ENCODE measurements at regions not wholly inside any gene's neighbourhood (a gene's known extent, or its start where the extent isn't known, plus 50 kb on each side); places are given as distances from the start of the nearest gene placed in this dataset.

DNA sequence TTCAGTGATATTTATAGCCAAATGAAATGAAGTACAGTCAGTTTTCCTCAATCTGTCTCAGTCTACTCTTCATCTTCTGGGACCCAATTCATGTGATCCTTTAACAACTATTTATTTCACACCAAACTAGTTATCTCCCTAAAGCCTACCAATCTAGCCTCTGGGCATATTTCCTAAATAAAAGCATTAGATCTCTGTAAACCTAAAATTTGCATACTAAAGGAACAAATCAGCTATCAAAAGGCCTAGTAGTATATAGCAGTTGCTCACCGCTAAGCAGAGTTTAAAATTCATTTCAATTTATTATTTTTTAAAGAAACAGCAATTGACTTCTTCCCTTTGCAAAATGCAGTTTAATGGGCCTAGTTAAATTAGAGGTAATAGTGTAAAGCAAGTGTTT lies 280.2 kb downstream of the ZEB2 start:
- Mint-ChIP-seq H3K27ac (no peak overlapping the region), H3K36me3 (no peaks in the 10 kb centered on the region), H3K9me3 (peaks cover 4% of the 10 kb centered on the region), H3K4me3 (no peak overlapping the region), H3K4me1 (peaks cover 9% of the 10 kb centered on the region), H3K27me3 (no peaks in the 10 kb centered on the region)

DNA sequence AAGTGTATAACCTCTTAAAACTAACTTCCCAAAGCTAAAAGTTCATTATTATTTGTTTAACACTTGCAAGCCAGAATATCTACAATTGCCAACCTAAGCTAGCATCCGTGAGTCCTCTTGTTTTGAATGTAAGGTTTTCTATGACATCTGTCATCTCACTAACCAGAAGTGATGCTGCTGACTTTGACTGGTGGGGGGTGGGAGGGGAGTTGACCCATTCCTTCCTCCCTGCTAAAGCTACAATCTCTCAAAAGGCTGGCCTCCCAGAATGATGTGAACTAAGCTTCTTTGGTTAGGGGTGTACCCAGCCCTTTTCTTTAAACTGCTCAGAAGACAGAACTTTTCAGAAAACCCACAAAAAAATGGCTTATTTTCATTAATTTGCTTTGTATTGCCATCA lies 280.6 kb downstream of the ZEB2 start:
- Mint-ChIP-seq H3K36me3 (no peaks in the 10 kb centered on the region), H3K9me3 (peaks cover 4% of the 10 kb centered on the region), H3K27me3 (no peaks in the 10 kb centered on the region), H3K27ac (no peak overlapping the region), H3K4me3 (no peak overlapping the region), H3K4me1 (peaks cover 9% of the 10 kb centered on the region)

DNA sequence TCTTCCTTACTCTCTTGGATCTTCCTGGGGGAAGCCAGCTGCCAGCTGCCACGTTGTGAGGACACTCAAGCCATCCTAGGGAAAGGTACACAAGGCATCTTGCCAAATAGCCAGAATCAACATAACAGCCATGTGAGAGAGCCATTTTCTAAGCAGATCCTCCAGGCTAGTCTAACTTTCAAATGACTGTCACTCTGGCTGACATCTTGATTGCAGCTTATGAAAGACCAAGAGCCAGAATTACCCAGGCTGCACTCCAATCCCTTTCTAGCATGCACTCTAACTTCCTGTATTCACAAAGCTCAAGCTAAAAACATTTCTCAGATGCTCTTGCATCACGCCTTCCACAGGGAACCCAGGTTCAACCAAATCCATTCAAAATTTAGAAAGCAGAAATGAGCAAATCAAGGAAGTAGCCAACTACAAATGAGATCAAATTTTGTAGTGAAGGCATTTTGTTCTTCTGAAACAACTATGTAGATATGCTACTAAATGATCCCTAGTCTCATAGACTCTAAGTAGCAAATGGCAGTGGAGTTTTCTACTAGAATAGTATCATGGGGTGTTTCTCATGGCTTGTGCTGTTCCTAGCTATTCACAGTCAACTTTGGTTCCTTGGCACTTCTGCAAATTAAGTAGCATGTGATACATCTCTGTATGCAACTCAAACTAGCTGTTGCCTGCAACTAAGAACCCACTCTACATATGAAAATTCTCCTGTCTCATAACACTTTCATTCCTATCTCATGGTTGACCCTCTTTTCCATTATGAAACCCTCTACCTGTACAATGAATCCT lies 281.9 kb downstream of the ZEB2 start:
- H3K4me1 Mint-ChIP-seq, result peaks cover 9% of the 10 kb centered on the region
- H3K27ac Mint-ChIP-seq, result no peak overlapping the region
- no peaks in the 10 kb centered on the region for H3K27me3 Mint-ChIP-seq
- no peak overlapping the region for H3K4me3 Mint-ChIP-seq
- H3K9me3 Mint-ChIP-seq, result peaks cover 4% of the 10 kb centered on the region
- no peaks in the 10 kb centered on the region for H3K36me3 Mint-ChIP-seq

DNA sequence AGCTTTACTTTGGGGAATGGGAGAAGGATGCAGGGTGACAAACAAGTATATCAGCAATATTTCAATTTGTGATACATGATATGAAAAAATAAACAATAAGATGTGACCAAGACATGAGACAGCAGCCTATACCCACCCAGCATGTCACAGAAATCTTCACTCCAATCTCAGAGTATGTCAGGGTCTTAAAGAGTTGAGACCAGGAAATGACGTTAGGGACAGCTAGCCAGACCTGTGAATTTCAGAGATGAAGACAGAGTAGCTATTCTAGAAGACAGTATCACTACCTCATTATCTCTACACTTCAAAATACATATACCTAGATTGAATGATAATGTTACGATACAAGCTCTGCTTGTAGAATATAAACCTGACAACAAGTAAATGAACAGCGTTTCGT lies 282.8 kb downstream of the ZEB2 start:
- no peak overlapping the region for H3K27ac Mint-ChIP-seq
- H3K36me3 Mint-ChIP-seq, result no peaks in the 10 kb centered on the region
- H3K4me3 Mint-ChIP-seq, result no peak overlapping the region
- peaks cover 4% of the 10 kb centered on the region for H3K9me3 Mint-ChIP-seq
- H3K4me1 Mint-ChIP-seq, result peaks cover 9% of the 10 kb centered on the region
- H3K27me3 Mint-ChIP-seq, result no peaks in the 10 kb centered on the region

DNA sequence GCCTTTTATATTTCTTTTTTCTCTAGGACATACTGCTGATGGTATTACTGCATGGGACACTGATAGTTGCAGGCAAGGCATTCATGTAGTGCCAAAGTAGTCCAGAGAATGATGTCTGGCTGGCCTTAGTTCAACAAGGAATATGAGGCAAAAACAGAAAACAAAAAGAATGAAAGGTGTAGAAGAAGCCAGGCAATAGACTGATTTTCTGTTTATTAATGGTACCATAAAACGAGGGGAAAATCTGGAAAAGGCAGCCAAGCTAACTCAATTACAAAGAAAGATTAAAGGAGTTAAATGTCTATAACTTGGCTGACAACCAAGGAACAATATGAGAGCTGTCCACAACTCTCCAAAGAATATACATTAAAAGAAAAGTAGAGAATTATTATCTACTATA lies 284.9 kb downstream of the ZEB2 start:
- peaks cover 19% of the 10 kb centered on the region for H3K4me1 Mint-ChIP-seq
- no peak overlapping the region for H3K4me3 Mint-ChIP-seq
- H3K36me3 Mint-ChIP-seq, result no peaks in the 10 kb centered on the region
- peaks cover 4% of the 10 kb centered on the region for H3K9me3 Mint-ChIP-seq
- no peaks in the 10 kb centered on the region for H3K27me3 Mint-ChIP-seq
- H3K27ac Mint-ChIP-seq, result no peak overlapping the region

- H3K27me3 Mint-ChIP-seq, result no peaks in the 10 kb centered on the region
- H3K9me3 Mint-ChIP-seq, result peaks cover 4% of the 10 kb centered on the region
- no peaks in the 10 kb centered on the region for H3K36me3 Mint-ChIP-seq
- H3K27ac Mint-ChIP-seq, result no peak overlapping the region
- no peak overlapping the region for H3K4me3 Mint-ChIP-seq
- H3K4me1 Mint-ChIP-seq, result peaks cover 21% of the 10 kb centered on the region
These were observed 285.4 kb downstream of the ZEB2 start for GRCh38 chr2:144234542-144234871.

DNA sequence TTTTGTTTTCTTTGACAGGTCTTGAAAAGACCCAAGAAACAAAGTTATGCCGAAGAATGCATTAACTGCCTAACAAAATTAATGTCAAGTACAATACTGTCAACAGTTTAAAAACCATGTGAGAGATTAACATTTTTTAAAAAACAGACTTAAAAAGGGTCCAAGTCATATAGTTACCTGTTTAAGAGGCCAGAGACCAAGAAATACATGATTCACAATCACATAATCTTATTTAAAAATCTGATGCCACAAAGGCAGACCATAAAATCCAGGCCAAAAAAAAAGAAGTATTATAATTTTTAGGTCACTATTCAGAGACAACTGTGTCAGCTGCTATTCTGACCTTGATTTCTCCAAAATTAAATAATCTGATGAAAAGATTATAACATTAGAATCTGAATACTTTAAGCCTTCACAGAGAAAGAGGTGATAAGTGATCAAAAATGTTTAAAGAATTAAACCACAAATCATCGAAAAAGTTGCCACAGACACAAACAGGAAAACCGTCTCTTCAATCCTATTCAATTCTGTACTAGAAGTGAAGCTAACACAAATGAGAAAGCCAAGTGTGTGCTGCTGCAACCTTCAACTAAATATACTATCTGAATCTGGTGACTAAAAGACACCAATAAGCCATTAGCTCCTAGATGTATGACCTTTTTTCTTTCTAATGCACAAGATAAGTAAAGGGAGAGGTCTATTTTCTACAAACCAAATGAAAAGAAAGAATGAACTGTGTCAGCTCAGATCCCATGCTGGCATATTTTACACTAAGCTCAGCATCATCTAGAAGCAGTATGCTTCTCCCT lies 286.0 kb downstream of the ZEB2 start:
- peaks cover 21% of the 10 kb centered on the region for H3K4me1 Mint-ChIP-seq
- no peak overlapping the region for H3K4me3 Mint-ChIP-seq
- no peaks in the 10 kb centered on the region for H3K27me3 Mint-ChIP-seq
- peaks cover 4% of the 10 kb centered on the region for H3K9me3 Mint-ChIP-seq
- H3K36me3 Mint-ChIP-seq, result peaks cover 3% of the 10 kb centered on the region
- no peak overlapping the region for H3K27ac Mint-ChIP-seq

DNA sequence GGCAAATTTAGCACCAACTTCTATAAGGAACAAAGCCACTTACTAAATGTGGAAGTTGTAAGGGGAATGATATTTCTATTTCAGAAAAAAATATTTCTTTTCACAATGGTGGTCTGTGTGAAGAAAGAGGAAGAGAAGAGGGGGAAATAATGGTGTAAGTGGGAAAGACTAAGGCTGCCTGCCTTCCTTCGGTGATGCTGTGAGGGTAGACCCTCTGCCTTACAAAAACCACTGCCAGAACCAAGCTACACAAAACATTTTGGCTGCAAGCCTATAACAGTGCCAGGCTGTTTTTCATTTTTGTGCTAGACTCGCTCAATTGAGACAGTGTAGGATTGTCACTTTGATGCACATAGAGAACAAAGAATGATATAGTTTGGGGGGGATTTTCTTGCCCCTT lies 286.6 kb downstream of the ZEB2 start:
- H3K4me1 Mint-ChIP-seq, result peaks cover 16% of the 10 kb centered on the region
- H3K9me3 Mint-ChIP-seq, result no peaks in the 10 kb centered on the region
- no peak overlapping the region for H3K27ac Mint-ChIP-seq
- peaks cover 3% of the 10 kb centered on the region for H3K36me3 Mint-ChIP-seq
- no peak overlapping the region for H3K4me3 Mint-ChIP-seq
- no peaks in the 10 kb centered on the region for H3K27me3 Mint-ChIP-seq

- no peaks in the 10 kb centered on the region for H3K9me3 Mint-ChIP-seq
- H3K27ac Mint-ChIP-seq, result peak overlapping the region; percentile 63
- H3K36me3 Mint-ChIP-seq, result peaks cover 5% of the 10 kb centered on the region
- H3K4me1 Mint-ChIP-seq, result peaks cover 15% of the 10 kb centered on the region
- H3K27me3 Mint-ChIP-seq, result no peaks in the 10 kb centered on the region
- H3K4me3 Mint-ChIP-seq, result no peak overlapping the region
These were observed 289.4 kb downstream of the ZEB2 start for GRCh38 chr2:144230448-144231085.

DNA sequence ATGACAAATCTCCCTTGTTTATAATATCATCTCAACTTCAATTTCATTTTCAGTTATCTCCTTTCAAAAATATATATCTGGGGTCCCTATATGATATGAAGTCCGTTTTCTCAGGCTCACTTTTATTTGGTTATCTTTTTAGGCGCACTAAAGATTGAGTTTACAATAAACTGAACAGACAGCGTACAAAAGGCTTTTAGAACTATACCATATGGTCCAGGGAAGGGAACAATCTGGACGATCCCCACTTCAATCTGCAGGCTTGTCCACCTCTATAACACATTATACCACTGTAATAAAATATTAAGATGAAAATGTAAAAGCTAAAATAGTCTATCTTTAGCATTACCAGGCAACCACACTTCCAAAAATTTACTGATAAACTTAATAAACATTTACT lies 289.9 kb downstream of the ZEB2 start:
- Mint-ChIP-seq H3K9me3 (no peaks in the 10 kb centered on the region), H3K4me1 (peaks cover 15% of the 10 kb centered on the region), H3K27ac (peak overlapping the region; percentile 41), H3K4me3 (no peak overlapping the region), H3K36me3 (peaks cover 7% of the 10 kb centered on the region), H3K27me3 (no peaks in the 10 kb centered on the region)

- Mint-ChIP-seq H3K4me3 (no peak overlapping the region), H3K4me1 (peaks cover 15% of the 10 kb centered on the region), H3K27me3 (no peaks in the 10 kb centered on the region), H3K9me3 (no peaks in the 10 kb centered on the region), H3K27ac (no peak overlapping the region), H3K36me3 (peaks cover 7% of the 10 kb centered on the region)
These were observed 290.6 kb downstream of the ZEB2 start for GRCh38 chr2:144229296-144229695.

- H3K27me3 Mint-ChIP-seq, result no peaks in the 10 kb centered on the region
- H3K27ac Mint-ChIP-seq, result no peak overlapping the region
- H3K4me1 Mint-ChIP-seq, result peaks cover 15% of the 10 kb centered on the region
- no peak overlapping the region for H3K4me3 Mint-ChIP-seq
- H3K36me3 Mint-ChIP-seq, result peaks cover 7% of the 10 kb centered on the region
- H3K9me3 Mint-ChIP-seq, result no peaks in the 10 kb centered on the region
These were observed 292.4 kb downstream of the ZEB2 start for GRCh38 chr2:144227427-144228105.

DNA sequence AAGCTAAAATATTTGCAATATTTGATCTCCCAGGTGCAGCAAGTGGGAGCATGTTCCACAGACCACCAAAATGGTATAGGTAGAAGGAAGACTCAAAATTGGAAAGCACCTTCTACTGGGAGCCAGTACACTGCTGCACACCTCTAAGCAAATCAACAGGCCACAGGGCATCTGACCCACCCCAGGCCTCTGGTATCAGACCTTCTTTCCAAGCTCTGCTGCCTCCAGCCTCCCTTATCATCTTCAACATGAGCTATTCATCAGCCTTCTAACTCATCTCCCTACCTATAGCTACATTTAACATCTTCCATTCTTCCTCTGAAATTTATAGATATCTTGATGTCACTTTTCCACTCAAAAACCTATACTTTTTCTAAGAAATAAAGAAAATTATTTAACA lies 294.8 kb downstream of the ZEB2 start:
- Mint-ChIP-seq H3K27ac (no peak overlapping the region), H3K27me3 (no peaks in the 10 kb centered on the region), H3K4me1 (peaks cover 6% of the 10 kb centered on the region), H3K36me3 (peaks cover 7% of the 10 kb centered on the region), H3K9me3 (no peaks in the 10 kb centered on the region), H3K4me3 (no peak overlapping the region)

GRCh38 chr2:144224472-144224871 lies 295.4 kb downstream of the ZEB2 start:
- H3K4me1 Mint-ChIP-seq, result peaks cover 3% of the 10 kb centered on the region
- H3K9me3 Mint-ChIP-seq, result no peaks in the 10 kb centered on the region
- no peak overlapping the region for H3K4me3 Mint-ChIP-seq
- H3K36me3 Mint-ChIP-seq, result peaks cover 7% of the 10 kb centered on the region
- peak overlapping the region; percentile 62 for H3K27ac Mint-ChIP-seq
- no peaks in the 10 kb centered on the region for H3K27me3 Mint-ChIP-seq

- Mint-ChIP-seq H3K27me3 (no peaks in the 10 kb centered on the region), H3K4me3 (no peak overlapping the region), H3K36me3 (peaks cover 2% of the 10 kb centered on the region), H3K27ac (no peak overlapping the region), H3K4me1 (peaks cover 16% of the 10 kb centered on the region), H3K9me3 (no peaks in the 10 kb centered on the region)
These were observed 299.9 kb downstream of the ZEB2 start for GRCh38 chr2:144219979-144220378.
